ENCODE measurements at regions not wholly inside any gene's neighbourhood (a gene's known extent, or its start where the extent isn't known, plus 50 kb on each side); places are given as distances from the start of the nearest gene placed in this dataset.

GRCh38 chr11:130710497-130711012, 205.7 kb downstream of the SNX19 start:
- no peak for TF ChIP-seq POLR2A (IDR thresholded peaks at IDR 0.05)
- TF ChIP-seq, protein P1, sequence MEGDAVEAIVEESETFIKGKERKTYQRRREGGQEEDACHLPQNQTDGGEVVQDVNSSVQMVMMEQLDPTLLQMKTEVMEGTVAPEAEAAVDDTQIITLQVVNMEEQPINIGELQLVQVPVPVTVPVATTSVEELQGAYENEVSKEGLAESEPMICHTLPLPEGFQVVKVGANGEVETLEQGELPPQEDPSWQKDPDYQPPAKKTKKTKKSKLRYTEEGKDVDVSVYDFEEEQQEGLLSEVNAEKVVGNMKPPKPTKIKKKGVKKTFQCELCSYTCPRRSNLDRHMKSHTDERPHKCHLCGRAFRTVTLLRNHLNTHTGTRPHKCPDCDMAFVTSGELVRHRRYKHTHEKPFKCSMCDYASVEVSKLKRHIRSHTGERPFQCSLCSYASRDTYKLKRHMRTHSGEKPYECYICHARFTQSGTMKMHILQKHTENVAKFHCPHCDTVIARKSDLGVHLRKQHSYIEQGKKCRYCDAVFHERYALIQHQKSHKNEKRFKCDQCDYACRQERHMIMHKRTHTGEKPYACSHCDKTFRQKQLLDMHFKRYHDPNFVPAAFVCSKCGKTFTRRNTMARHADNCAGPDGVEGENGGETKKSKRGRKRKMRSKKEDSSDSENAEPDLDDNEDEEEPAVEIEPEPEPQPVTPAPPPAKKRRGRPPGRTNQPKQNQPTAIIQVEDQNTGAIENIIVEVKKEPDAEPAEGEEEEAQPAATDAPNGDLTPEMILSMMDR (IDR thresholded peaks at IDR 0.05), result no peak

All from ovary (tissue), 3 donors.